GM21526 (cell line): ENCODE measurements at regions not wholly inside any gene's neighbourhood (a gene's known extent, or its start where the extent isn't known, plus 50 kb on each side); places are given as distances from the start of the nearest gene placed in this dataset.
A peak's percentile ranks its signal among the peaks of the same experiment; 100 is the strongest.
"Not testable (repeated sequence)": the region's sequence is repeated elsewhere in the genome, so short reads cannot be mapped to it uniquely, and the experiment has no call there.

Source experiments
- ATAC-seq: cut with Tn5 transposase; IDR thresholded peaks from one replicate; pipeline ENCODE4 v1.9.1; 2021; ENCODE audit warnings: moderate library complexity; ENCODE audit not compliant: unreplicated experiment, low FRiP score

GRCh38 chr11:104781037-104781436 is 117.2 kb downstream of the CASP12 start:
- no peak for ATAC-seq

- no peak for ATAC-seq
These were observed 121.6 kb downstream of the CASP12 start for GRCh38 chr11:104776501-104777170.

- no peak for ATAC-seq
These were observed 123.7 kb downstream of the CASP12 start for GRCh38 chr11:104774578-104774977.

- no peak for ATAC-seq
These were observed 125.4 kb downstream of the CASP12 start for GRCh38 chr11:104772806-104773241.

- no peak for ATAC-seq
These were observed 126.5 kb downstream of the CASP12 start for GRCh38 chr11:104771763-104772162.

GRCh38 chr11:104771046-104771445 is 127.2 kb downstream of the CASP12 start:
- not testable (repeated sequence) for ATAC-seq

- no peak for ATAC-seq
These were observed 132.7 kb downstream of the CASP12 start for GRCh38 chr11:104765401-104766095.

GRCh38 chr11:104764710-104765045 is 133.6 kb downstream of the CASP12 start:
- ATAC-seq = peak; percentile 44

GRCh38 chr11:104763930-104764709 is 134.1 kb downstream of the CASP12 start:
- ATAC-seq = peak; percentile 54

- ATAC-seq = no peak
These were observed 136.7 kb downstream of the CASP12 start for GRCh38 chr11:104761511-104761910.

GRCh38 chr11:104759464-104759863 is 138.8 kb downstream of the CASP12 start:
- no peak for ATAC-seq

GRCh38 chr11:104738918-104739317 is 159.3 kb downstream of the CASP12 start:
- ATAC-seq = no peak

- ATAC-seq = no peak
These were observed 160.1 kb downstream of the CASP12 start for GRCh38 chr11:104738208-104738607.

- no peak for ATAC-seq
These were observed 161.8 kb downstream of the CASP12 start for GRCh38 chr11:104736502-104736901.

- no peak for ATAC-seq
These were observed 163.3 kb downstream of the CASP12 start for GRCh38 chr11:104734998-104735397.

- no peak for ATAC-seq
These were observed 166.4 kb downstream of the CASP12 start for GRCh38 chr11:104731890-104732289.

GRCh38 chr11:104728927-104729326 is 169.3 kb downstream of the CASP12 start:
- no peak for ATAC-seq

- ATAC-seq = no peak
These were observed 170.5 kb downstream of the CASP12 start for GRCh38 chr11:104727768-104728167.

- no peak for ATAC-seq
These were observed 171.2 kb downstream of the CASP12 start for GRCh38 chr11:104727095-104727494.

GRCh38 chr11:104725796-104726408 is 172.4 kb downstream of the CASP12 start:
- ATAC-seq = no peak

GRCh38 chr11:104713401-104713800 is 184.9 kb downstream of the CASP12 start:
- no peak for ATAC-seq
